ENCODE measurements at regions not wholly inside any gene's neighbourhood (a gene's known extent, or its start where the extent isn't known, plus 50 kb on each side); places are given as distances from the start of the nearest gene placed in this dataset.

GRCh38 chr7:118711688-118712087 lies 487.2 kb downstream of the ANKRD7 start:
- no peak overlapping the region for H3K27ac ChIP-seq (ENCODE audit: low read depth in 1 of 2, low read length in 2 of 2)
- DNase-seq (ENCODE audit: low spot score) = no peak
- no peak overlapping the region for H3K4me3 ChIP-seq (ENCODE audit: low read depth in 1 of 3, low read length in 3 of 3)
- H3K36me3 ChIP-seq (ENCODE audit: control insufficient read depth in 4 of 4, insufficient read depth in 3 of 4, low read depth in 1 of 4, low read length in 3 of 4) = no peaks in the 10 kb centered on the region
- no peaks in the 10 kb centered on the region for H3K9me3 ChIP-seq (ENCODE audit: control insufficient read depth in 4 of 4, low read length in 3 of 4)
- H3K27me3 ChIP-seq (ENCODE audit: control insufficient read depth in 4 of 4, insufficient read depth in 4 of 4, low read length in 3 of 4) = no peaks in the 10 kb centered on the region
- TF ChIP-seq CTCF (IDR thresholded peaks at IDR 0.05; ENCODE audit: low read depth, low read length, missing input control) = no peak
- TF ChIP-seq MAX (IDR thresholded peaks at IDR 0.05) = no peak
- H3K9ac ChIP-seq (ENCODE audit: low read depth in 1 of 2, low read length in 2 of 2) = no peak overlapping the region
- H3K4me1 ChIP-seq (ENCODE audit: control insufficient read depth in 4 of 4, insufficient read depth in 4 of 4, low read length in 3 of 4) = no peaks in the 10 kb centered on the region

- Histone ChIP-seq H3K4me1 (ENCODE audit: control insufficient read depth in 4 of 4, insufficient read depth in 4 of 4, low read length in 3 of 4) (no peaks in the 10 kb centered on the region), H3K27me3 (ENCODE audit: control insufficient read depth in 4 of 4, insufficient read depth in 4 of 4, low read length in 3 of 4) (no peaks in the 10 kb centered on the region), H3K27ac (ENCODE audit: low read depth in 1 of 2, low read length in 2 of 2) (no peak overlapping the region), H3K4me3 (ENCODE audit: low read depth in 1 of 3, low read length in 3 of 3) (no peak overlapping the region), H3K9me3 (ENCODE audit: control insufficient read depth in 4 of 4, low read length in 3 of 4) (no peaks in the 10 kb centered on the region), H3K9ac (ENCODE audit: low read depth in 1 of 2, low read length in 2 of 2) (no peak overlapping the region), H3K36me3 (ENCODE audit: control insufficient read depth in 4 of 4, insufficient read depth in 3 of 4, low read depth in 1 of 4, low read length in 3 of 4) (no peaks in the 10 kb centered on the region)
- no peak for TF ChIP-seq RAD21 (IDR thresholded peaks at IDR 0.05)
- no peak for TF ChIP-seq ZBTB33 (IDR thresholded peaks at IDR 0.05)
- TF ChIP-seq EGR1 (IDR thresholded peaks at IDR 0.05; ENCODE audit: low read depth in 2 of 2) = no peak
- TF ChIP-seq FOXA1 (IDR thresholded peaks at IDR 0.05) = no peak
- TF ChIP-seq NR2F2 (IDR thresholded peaks at IDR 0.05) = no peak
- no peak for TF ChIP-seq RXRA (IDR thresholded peaks at IDR 0.05)
- no peak for TF ChIP-seq ATF3 (IDR thresholded peaks at IDR 0.05)
- TF ChIP-seq TAF1 (conservative IDR thresholded peaks at IDR 0.05) = no peak
- TF ChIP-seq MAX (IDR thresholded peaks at IDR 0.05) = no peak
- TF ChIP-seq CTCF (IDR thresholded peaks at IDR 0.05; ENCODE audit: low read depth, low read length, missing input control) = no peak
- no peak for TF ChIP-seq JUND (IDR thresholded peaks at IDR 0.05)
- DNase-seq (ENCODE audit: low spot score) = no peak
- 54% methylated on average over 4 of the region's 4 CpGs for WGBS
Measured at GRCh38 chr7:118713039-118713438, 488.5 kb downstream of the ANKRD7 start.

- DNase-seq (ENCODE audit: low spot score) = no peak
- no peak overlapping the region for H3K4me3 ChIP-seq (ENCODE audit: low read depth in 1 of 3, low read length in 3 of 3)
- no peaks in the 10 kb centered on the region for H3K36me3 ChIP-seq (ENCODE audit: control insufficient read depth in 4 of 4, insufficient read depth in 3 of 4, low read depth in 1 of 4, low read length in 3 of 4)
- 57% methylated on average over 4 of the region's 4 CpGs for WGBS
- H3K4me1 ChIP-seq (ENCODE audit: control insufficient read depth in 4 of 4, insufficient read depth in 4 of 4, low read length in 3 of 4) = no peaks in the 10 kb centered on the region
- TF ChIP-seq REST (IDR thresholded peaks at IDR 0.05) (no peak), ATF3 (IDR thresholded peaks at IDR 0.05) (no peak), SP1 (IDR thresholded peaks at IDR 0.05) (no peak), FOXA1 (IDR thresholded peaks at IDR 0.05) (no peak), EGR1 (IDR thresholded peaks at IDR 0.05; ENCODE audit: low read depth in 2 of 2) (no peak), JUND (IDR thresholded peaks at IDR 0.05) (no peak)
- no peaks in the 10 kb centered on the region for H3K27me3 ChIP-seq (ENCODE audit: control insufficient read depth in 4 of 4, insufficient read depth in 4 of 4, low read length in 3 of 4)
- no peaks in the 10 kb centered on the region for H3K9me3 ChIP-seq (ENCODE audit: control insufficient read depth in 4 of 4, low read length in 3 of 4)
- no peak overlapping the region for H3K9ac ChIP-seq (ENCODE audit: low read depth in 1 of 2, low read length in 2 of 2)
- H3K27ac ChIP-seq (ENCODE audit: low read depth in 1 of 2, low read length in 2 of 2) = no peak overlapping the region
Measured at GRCh38 chr7:118720632-118721031, 496.1 kb downstream of the ANKRD7 start.

Measured in liver (tissue), 8 donors.